Left colon (tissue), 2 donors: ENCODE measurements at regions not wholly inside any gene's neighbourhood (a gene's known extent, or its start where the extent isn't known, plus 50 kb on each side); places are given as distances from the start of the nearest gene placed in this dataset.

Source experiments
- ATAC-seq: fragments of 200-7000 bp; cut with Tn5 transposase; one replicate; pipeline ENCODE4 v1.9.1; 2020; ENCODE audit warnings: mild to moderate bottlenecking, moderate library complexity
- DNase-seq, 2 donors: peaks; one replicate each; pipeline ENCODE4 v3.0.0-alpha.2; 2020
- intact Hi-C, 2 donors: fragments of 100-400 bp; cut with DNase I in 1 of 2; cut with micrococcal nuclease in 1 of 2; formaldehyde crosslinking; loops; one replicate each; pipeline versions ENCODE4 v1.11.2 to v1.14.0; 2022; cut with DNase I, micrococcal nuclease
- donor health status: DM: no; HTN: no; CAD: no.
- donor health status: DM: yes; HTN: yes; CAD: no.

DNA sequence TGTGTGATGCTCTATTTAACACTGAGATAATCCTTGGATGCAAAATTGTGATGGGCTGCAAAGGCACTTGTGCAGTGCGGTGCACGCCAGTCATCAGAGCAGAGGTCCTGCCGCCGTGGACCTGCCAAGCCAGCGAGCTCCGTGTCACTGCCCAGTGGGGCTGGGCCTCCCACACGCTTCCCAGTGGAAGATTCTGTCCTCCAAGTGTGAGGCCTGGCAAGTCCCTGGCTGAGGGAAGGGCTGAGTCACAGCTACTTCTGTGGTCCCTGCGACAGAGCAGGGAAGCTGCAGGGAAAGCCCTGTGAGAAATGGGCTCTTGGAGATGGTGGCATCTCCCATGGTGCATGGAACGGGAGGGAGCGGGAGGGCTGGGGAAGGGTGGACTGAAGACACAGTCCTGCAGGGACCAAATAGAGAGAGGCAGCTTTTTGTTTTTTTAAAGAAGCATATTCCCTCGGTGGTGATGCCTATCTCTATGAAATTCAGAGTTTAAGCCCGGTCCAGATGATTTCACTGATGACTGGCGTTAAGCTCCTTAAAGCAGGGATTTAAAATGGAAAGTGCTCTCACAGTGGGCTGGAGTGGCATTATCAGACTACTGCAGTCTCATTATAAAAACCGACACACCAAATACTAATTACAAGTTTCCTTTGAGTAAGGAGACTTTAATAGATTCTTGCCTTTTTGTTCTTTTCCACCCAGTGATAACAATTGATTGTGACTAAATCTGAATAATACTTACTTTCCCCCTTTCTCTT lies 413.7 kb downstream of the QKI start:
- ATAC-seq (no peak), DNase-seq (no peak)
- intact Hi-C loops = no loop called here

DNA sequence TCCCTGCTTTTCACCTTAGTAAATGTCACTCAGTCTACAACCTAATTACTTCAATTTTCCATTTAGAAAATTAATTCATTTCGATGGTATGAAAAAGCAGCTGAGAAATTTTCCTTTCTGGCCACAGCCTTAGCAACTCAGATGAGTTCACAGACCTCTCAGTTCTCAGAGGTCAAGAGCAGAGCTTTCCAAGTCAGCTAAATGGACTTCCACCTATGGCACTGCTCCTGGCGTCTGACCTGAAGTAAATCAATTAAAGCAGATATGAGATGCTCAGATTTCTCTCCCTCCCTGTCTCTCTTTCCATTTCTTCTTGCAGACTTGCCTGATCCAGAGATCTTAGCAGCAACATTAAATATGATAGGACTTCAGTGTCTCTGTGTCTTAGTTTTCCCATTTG lies 412.6 kb downstream of the QKI start:
- intact Hi-C loops = no loop called here
- DNase-seq = no peak
- no peak for ATAC-seq

DNA sequence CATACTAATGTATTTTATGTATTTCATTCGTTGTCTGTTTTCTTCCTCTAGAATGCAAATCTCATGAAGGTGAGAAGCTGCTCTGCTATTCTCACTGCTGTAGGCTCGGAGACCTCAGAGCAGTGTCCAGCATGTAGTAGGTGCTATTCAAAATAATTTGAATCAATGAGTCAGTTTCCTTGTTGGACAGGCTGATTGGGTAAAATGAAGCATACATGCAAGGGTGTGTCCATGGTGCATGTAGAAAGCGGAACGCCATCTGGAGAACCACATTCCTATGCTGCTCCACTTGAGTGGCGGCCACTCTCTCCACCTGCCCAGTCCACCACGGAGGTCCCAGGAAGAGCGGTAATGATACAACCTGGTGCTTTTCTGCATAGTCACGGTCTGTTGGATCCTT lies 412.1 kb downstream of the QKI start:
- ATAC-seq (no peak), DNase-seq (no peak)
- intact Hi-C loops = no loop called here

- DNase-seq = no peak
- intact Hi-C loops = no loop called here
- no peak for ATAC-seq
Measured at GRCh38 chr6:163825033-163825432, 410.5 kb downstream of the QKI start.

DNA sequence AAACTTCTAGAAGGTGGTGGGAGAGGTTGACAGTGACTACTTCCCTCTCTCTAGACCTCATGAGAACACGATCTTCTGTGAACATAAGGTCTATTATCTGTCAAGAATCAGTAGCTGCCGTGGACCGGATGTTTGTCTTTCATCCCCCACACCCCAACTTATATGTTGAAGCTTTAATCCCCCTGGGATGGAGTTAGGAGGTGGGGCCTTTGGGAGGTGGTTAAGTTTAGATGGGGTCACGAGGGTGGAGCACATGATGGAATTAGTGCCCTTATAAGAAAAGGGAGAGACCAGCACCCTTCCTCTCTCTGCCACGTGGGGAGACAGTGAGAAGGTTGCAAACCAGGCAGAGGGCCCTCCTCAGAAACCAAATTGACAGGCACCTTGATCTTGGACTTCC lies 409.1 kb downstream of the QKI start:
- ATAC-seq (no peak), DNase-seq (no peak)
- intact Hi-C loops = no loop called here

- intact Hi-C loops = no loop called here
- no peak for DNase-seq
- no peak for ATAC-seq
Measured at GRCh38 chr6:163820745-163821458, 406.4 kb downstream of the QKI start.

DNA sequence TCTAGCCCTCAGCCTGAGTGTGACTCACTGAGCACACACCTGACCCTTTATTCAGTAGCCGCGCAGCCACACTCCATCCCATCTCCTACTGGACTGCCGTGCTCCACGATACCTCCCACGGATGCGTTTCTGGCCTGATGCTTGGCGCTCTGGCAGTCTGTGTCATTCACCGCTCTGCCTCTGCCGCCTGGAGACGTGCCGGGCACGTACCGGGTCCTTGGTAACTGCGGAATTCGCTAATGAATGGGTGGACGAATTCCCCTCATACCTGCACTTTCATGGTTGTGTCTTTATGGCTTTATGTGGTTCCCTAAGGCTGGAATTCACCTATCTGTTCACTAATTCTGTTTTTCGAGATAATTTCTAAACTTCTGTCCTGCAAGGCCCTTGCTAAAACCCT lies 405.7 kb downstream of the QKI start:
- intact Hi-C loops = no loop called here
- ATAC-seq = no peak

DNA sequence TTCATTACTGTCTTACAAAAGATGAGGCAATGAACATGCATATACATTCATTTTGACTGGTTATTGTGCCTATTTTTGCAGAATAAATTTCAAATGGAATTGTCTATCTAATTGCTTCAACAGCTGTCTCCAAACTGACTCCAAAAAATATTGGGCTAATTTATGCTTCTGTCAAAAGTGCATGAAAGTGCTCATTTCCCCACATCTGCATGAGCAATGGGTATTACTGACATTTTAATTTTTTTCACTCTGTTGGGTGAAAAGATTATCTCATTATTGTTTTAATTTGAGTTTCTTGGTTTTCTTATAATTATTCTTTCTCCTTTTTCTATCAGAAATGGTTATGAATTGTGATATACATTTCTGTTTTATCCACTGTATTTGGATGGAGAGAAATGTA lies 404.2 kb downstream of the QKI start:
- intact Hi-C loops = no loop called here
- no peak for DNase-seq
- ATAC-seq = no peak

More for the DNA sequence above, 405.7 kb downstream of the QKI start:
- DNase-seq = no peak

GRCh38 chr6:163816441-163816840 lies 401.9 kb downstream of the QKI start:
- no peak for ATAC-seq
- DNase-seq = no peak
- intact Hi-C loops = no loop called here

- intact Hi-C loops = no loop called here
- DNase-seq (no peak), ATAC-seq (no peak)
Measured at GRCh38 chr6:163815796-163816195, 401.3 kb downstream of the QKI start.

DNA sequence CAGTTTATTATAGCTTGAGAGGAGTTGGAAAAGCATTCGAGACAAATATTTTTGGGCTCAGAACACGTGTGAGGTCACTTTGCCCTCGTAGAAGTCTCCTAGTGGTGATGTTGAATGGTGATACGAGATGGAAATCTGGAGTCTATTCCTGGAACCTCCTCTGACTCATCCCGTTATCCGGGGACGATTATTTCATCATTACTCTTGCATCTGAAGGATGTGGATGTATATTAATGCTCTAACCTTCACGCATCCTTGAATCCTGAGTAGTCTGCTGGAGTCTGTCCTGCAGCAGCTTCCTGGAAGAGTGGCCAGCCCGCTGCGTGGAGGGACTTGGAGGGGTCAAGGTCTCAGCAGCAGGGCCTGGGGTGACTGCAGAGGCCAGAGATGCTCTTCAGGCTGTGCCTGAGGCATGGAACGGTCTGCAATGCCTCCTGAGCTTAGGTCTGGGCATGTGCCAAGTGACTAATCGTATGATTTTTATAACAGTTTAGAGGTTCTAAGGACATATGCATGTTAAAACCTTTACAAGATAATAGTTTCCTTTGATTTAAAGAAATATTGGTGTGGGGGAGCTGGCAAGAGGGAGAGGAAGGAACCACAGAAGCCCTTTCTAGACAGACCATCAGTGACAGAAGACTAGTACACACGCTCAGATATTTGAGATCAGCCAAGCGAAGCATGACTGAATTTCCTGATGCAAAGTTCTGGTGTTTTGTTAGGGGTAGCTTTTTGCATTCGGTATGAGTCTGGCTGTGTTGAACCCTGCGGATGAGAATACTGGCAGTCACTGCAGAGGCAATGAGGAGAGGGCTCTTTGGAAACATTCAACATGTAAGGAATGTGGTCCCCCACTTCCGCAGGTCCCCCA lies 400.2 kb downstream of the QKI start:
- DNase-seq (no peak), ATAC-seq (no peak)
- intact Hi-C loops = no loop called here

DNA sequence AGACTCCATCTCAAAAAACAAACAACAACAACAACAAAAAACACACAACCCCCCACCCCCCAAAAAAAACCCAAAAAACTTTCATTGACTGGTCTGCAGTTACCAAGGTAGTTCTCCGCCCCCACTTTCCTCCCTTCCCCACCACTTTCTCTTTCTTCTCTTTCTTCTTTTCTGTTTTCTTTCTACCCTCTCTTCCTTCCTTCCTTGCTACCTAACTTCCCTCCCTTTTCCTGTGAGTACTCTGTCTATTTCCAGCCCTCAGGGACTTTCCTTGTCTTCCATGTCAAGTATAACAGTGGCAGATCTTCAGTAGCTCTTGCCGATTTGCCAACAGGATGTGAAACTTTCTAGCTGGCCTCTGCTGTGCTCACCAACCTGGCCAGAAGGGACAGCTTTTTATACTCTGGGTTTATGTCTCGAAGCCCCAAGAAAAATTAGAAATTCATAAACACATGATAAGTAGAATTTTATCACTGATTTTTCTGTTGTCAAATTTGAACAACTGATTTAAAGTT lies 399.5 kb downstream of the QKI start:
- ATAC-seq (no peak), DNase-seq (no peak)
- intact Hi-C loops = no loop called here

GRCh38 chr6:163811317-163811716 lies 396.8 kb downstream of the QKI start:
- no peak for ATAC-seq
- intact Hi-C loops = no loop called here
- no peak for DNase-seq

DNA sequence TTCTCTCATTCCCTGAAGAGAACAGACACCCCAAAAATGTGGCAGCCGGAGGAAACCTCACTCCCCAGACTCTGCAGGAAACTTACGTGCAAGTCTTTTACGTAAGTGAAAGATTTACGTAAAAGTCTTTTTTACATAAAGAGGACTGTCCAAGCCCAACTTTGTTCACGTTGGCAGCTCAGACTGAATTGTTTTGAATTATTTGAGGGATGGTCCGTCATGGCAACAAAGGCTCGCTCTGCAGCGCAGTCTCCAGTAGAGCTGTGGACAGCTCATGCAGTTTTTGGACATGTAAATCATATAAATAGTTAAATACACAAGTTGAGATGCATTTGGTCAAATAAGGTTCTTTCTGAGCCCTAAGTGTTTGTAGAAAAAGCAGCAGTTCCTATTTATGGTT lies 394.8 kb downstream of the QKI start:
- no peak for DNase-seq
- intact Hi-C loops = no loop called here
- ATAC-seq = no peak

GRCh38 chr6:163808871-163809270 lies 394.4 kb downstream of the QKI start:
- no peak for DNase-seq
- no peak for ATAC-seq
- intact Hi-C loops = no loop called here

DNA sequence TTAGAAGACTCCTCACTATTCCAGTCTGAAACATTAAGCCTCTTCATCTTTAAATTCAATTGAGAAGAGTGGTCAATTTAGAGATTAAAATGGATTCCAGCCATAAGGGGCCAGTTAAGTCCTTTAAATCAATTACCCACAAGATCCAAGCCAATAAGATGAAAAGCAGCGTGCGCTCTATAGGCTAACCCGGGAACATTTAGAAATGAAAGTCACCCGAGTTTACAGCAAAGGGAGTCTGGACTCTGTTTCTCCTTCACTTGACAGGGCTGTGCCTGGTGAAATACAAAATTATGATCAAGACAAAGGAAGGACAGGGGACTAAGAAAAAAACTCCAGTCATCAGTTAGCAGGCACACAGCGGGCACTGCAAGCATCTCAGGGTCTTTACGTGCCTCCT lies 393.7 kb downstream of the QKI start:
- intact Hi-C loops = no loop called here
- ATAC-seq = no peak
- no peak for DNase-seq

GRCh38 chr6:163806755-163807499 lies 392.4 kb downstream of the QKI start:
- DNase-seq (no peak), ATAC-seq (no peak)
- intact Hi-C loops = no loop called here

DNA sequence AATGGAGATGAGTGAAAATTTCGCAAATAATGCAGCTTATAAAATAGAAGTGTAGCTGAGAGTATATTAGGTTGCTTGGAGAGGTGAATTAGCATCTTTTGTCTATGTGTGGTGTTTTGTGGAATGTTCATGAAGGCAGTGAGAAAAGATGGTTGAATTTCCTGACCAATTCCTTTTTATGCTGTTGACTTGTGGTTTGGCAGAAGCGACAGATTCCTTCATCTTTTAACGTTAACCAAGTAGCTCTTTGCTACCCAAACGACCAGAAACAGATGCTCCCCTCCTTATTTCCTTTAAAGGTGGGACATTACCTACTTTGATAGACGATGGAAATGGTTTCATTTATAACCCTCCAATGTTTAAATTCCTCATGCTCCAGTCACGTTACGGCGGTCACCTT lies 390.5 kb downstream of the QKI start:
- DNase-seq = no peak
- ATAC-seq = no peak
- intact Hi-C loops = no loop called here

DNA sequence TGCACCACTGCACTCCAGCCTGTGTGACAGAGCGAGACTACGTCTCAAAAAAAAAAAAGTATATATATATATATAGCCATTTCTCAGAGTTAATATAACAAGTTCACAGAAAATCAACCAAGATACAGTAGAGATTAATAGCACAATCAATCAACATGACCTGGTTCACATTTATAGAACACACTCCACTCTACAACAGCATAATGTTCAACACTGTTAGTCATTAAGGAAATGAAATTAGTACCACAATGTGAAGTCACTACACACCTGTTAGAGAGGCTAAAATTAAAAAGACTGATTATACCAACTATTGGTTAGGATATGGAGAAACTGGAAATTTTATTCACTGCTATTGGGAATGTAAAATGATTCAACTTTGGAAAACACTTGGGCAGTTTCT lies 387.7 kb downstream of the QKI start:
- intact Hi-C loops = no loop called here
- ATAC-seq (no peak), DNase-seq (no peak)
